ENCODE measurements at regions not wholly inside any gene's neighbourhood (a gene's known extent, or its start where the extent isn't known, plus 50 kb on each side); places are given as distances from the start of the nearest gene placed in this dataset.
"Not testable (repeated sequence)": the region's sequence is repeated elsewhere in the genome, so short reads cannot be mapped to it uniquely, and the experiment has no call there.

DNA sequence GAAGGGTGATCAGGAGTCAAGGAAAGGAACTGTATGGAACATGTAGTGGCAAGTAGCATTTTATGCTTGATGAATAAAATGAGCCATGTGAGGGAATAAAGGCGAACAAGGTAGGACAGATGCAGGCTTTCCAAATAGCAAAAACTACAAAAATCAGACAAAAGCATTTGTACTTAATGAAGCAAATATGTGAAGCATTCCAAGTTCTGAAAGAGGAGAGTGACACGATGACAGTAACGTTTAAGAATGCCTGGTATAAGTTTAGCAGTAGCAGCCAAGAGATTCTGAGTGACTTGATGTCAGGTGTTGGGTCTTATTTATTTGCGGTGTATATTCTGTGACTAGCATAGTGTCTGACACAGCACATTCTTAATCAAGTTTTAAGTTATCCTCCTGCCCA lies 408.2 kb upstream of the RASGRP1 start:
- no peak for DNase-seq
- H3K36me3 Mint-ChIP-seq (ENCODE audit: low read depth), result no peaks in the 10 kb centered on the region
- no peak overlapping the region for H3K27ac Mint-ChIP-seq
- H3K27me3 Mint-ChIP-seq, result peaks cover 3% of the 10 kb centered on the region
- H3K4me3 Mint-ChIP-seq, result no peak overlapping the region
- no peaks in the 10 kb centered on the region for H3K4me1 Mint-ChIP-seq (ENCODE audit: low read depth)
- H3K9me3 Mint-ChIP-seq, result peaks cover 6% of the 10 kb centered on the region

DNA sequence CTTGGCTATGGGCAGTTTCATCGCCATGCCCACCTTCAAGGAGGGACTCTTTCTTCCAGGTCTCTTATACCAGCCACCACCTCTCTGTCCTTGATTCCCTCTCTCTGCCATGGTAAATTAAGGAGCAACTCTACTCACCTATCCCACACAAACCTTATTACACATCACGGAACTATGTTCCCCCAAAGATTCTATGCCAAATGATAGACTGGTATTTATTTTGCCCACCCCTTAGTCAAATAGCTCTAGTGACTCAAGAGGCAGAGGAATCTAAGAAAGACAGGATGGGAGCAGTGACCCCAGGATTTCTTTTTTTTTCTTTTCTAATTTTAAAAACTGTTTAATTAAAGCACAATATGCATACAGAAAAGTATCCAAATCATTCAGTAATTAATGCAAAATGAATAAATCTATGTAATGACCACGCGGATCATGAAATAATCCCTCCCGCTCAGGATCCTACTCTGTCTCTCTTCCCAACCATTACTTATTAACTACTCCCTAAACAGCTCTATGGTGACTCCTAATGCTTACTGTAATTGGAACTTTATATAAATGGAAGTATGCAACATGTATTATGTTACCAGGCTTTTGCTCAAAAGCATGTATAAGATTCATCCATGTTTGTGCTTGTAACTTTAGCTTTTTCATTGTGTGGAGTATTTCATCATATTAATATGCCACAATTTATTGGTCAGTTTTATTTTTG lies 410.8 kb upstream of the RASGRP1 start:
- no peaks in the 10 kb centered on the region for H3K36me3 Mint-ChIP-seq (ENCODE audit: low read depth)
- H3K4me1 Mint-ChIP-seq (ENCODE audit: low read depth), result no peaks in the 10 kb centered on the region
- peaks cover 3% of the 10 kb centered on the region for H3K27me3 Mint-ChIP-seq
- H3K4me3 Mint-ChIP-seq, result no peak overlapping the region
- peaks cover 18% of the 10 kb centered on the region for H3K9me3 Mint-ChIP-seq
- DNase-seq, result no peak
- H3K27ac Mint-ChIP-seq, result no peak overlapping the region

- Mint-ChIP-seq H3K9me3 (no peaks in the 10 kb centered on the region), H3K4me1 (ENCODE audit: low read depth) (no peaks in the 10 kb centered on the region), H3K27ac (no peak overlapping the region), H3K4me3 (no peak overlapping the region), H3K36me3 (ENCODE audit: low read depth) (no peaks in the 10 kb centered on the region), H3K27me3 (peaks cover 4% of the 10 kb centered on the region)
- no peak for DNase-seq
Measured at GRCh38 chr15:38991126-38991525, 426.5 kb upstream of the RASGRP1 start.

GRCh38 chr15:38991701-38992100 lies 427.1 kb upstream of the RASGRP1 start:
- Mint-ChIP-seq H3K36me3 (ENCODE audit: low read depth) (no peaks in the 10 kb centered on the region), H3K9me3 (no peaks in the 10 kb centered on the region), H3K27me3 (peaks cover 4% of the 10 kb centered on the region), H3K27ac (no peak overlapping the region), H3K4me1 (ENCODE audit: low read depth) (no peaks in the 10 kb centered on the region), H3K4me3 (no peak overlapping the region)
- no peak for DNase-seq

DNA sequence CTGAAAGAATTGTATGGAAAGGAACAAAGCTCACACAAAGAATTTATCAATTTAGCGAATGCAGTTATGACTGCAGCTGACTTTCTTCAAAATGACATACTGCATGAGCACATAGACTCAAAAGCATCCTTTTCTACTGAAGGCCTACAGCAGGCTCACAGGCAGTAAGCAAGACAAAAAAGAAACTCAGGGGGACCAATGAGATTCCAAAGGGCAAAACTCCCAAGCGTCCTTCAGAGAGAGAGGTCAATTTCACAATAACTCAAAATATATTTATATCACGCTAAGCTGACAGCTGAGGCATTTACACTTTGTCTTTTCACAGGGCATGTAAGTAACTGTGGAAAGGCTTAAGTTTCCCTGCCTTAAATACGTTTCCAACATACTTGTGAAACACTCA lies 427.9 kb upstream of the RASGRP1 start:
- Mint-ChIP-seq H3K27me3 (peaks cover 2% of the 10 kb centered on the region), H3K9me3 (no peaks in the 10 kb centered on the region), H3K4me1 (ENCODE audit: low read depth) (no peaks in the 10 kb centered on the region), H3K4me3 (no peak overlapping the region), H3K36me3 (ENCODE audit: low read depth) (no peaks in the 10 kb centered on the region), H3K27ac (no peak overlapping the region)
- DNase-seq, result no peak

DNA sequence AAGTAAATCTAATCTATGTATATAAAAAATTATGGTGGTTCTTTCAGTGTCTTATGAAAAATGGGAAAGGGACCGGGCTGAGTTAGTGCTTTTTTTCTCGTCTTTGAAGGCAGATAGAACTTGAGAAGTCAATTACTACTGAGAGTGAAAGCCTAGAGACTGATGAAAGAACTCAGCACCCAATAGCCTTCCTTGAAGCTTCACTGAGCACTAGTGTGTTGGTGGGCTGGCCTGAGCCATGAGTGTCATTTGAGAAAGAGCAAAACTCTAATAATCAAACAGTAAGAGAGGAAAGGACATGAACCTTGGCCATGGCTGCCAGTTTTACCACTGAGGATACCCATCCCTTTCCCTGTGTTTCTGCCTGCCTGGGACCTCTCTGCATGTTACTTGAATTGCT lies 428.3 kb upstream of the RASGRP1 start:
- Mint-ChIP-seq H3K27ac (no peak overlapping the region), H3K4me1 (ENCODE audit: low read depth) (no peaks in the 10 kb centered on the region), H3K9me3 (no peaks in the 10 kb centered on the region), H3K4me3 (no peak overlapping the region), H3K36me3 (ENCODE audit: low read depth) (no peaks in the 10 kb centered on the region), H3K27me3 (peaks cover 2% of the 10 kb centered on the region)
- DNase-seq, result no peak

DNA sequence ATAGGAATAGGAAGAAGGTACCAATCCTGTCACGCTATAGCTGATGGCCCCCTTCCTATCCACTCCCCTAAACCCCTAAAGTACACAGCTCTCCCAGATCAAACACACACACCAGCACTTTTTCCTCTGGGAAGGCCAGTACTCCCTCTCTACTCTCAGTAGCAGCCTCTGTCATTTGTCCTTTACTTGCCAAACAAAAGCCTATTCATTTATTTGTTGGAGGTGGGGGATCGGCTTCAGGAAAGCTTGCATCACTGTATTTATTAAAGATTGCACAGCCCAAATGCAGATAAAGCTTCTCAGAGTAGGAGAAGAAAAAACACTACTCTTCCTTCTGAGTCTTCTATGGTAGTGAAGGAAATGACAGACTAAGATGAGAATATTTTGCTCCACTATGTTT lies 429.7 kb upstream of the RASGRP1 start:
- H3K9me3 Mint-ChIP-seq, result no peaks in the 10 kb centered on the region
- H3K4me3 Mint-ChIP-seq, result no peak overlapping the region
- no peaks in the 10 kb centered on the region for H3K36me3 Mint-ChIP-seq (ENCODE audit: low read depth)
- H3K27me3 Mint-ChIP-seq, result peaks cover 4% of the 10 kb centered on the region
- H3K4me1 Mint-ChIP-seq (ENCODE audit: low read depth), result no peaks in the 10 kb centered on the region
- H3K27ac Mint-ChIP-seq, result no peak overlapping the region
- DNase-seq, result no peak

GRCh38 chr15:38996111-38996631 lies 431.6 kb upstream of the RASGRP1 start:
- Mint-ChIP-seq H3K9me3 (no peaks in the 10 kb centered on the region), H3K4me3 (no peak overlapping the region), H3K27ac (no peak overlapping the region), H3K27me3 (peaks cover 13% of the 10 kb centered on the region), H3K36me3 (ENCODE audit: low read depth) (no peaks in the 10 kb centered on the region), H3K4me1 (ENCODE audit: low read depth) (peaks cover 4% of the 10 kb centered on the region)
- DNase-seq, result no peak

DNA sequence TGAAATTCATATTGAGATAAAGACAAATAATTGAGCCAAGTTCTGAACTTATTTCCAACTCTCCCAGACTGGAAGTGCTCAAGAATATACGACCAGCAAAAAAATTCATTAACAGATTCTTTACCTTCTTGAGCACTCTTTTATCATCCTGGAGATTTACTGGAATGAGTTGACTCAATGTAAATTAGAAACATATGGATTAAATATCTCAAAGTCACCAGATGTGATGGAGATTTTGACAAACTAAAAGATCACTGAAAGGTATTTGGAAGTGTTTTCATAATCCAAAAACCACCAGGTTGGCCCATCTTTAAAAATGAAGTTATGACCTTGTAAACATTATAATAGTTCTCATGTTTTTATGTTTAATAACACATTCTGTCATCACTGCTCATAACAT lies 433.2 kb upstream of the RASGRP1 start:
- Mint-ChIP-seq H3K27me3 (peaks cover 19% of the 10 kb centered on the region), H3K4me3 (no peak overlapping the region), H3K9me3 (no peaks in the 10 kb centered on the region), H3K4me1 (ENCODE audit: low read depth) (peaks cover 4% of the 10 kb centered on the region), H3K27ac (no peak overlapping the region), H3K36me3 (ENCODE audit: low read depth) (no peaks in the 10 kb centered on the region)
- no peak for DNase-seq

GRCh38 chr15:39000008-39000734 lies 435.6 kb upstream of the RASGRP1 start:
- H3K36me3 Mint-ChIP-seq (ENCODE audit: low read depth), result no peaks in the 10 kb centered on the region
- DNase-seq, result no peak
- H3K27ac Mint-ChIP-seq, result no peak overlapping the region
- peaks cover 3% of the 10 kb centered on the region for H3K9me3 Mint-ChIP-seq
- no peak overlapping the region for H3K4me3 Mint-ChIP-seq
- peaks cover 4% of the 10 kb centered on the region for H3K4me1 Mint-ChIP-seq (ENCODE audit: low read depth)
- H3K27me3 Mint-ChIP-seq, result peaks cover 21% of the 10 kb centered on the region

DNA sequence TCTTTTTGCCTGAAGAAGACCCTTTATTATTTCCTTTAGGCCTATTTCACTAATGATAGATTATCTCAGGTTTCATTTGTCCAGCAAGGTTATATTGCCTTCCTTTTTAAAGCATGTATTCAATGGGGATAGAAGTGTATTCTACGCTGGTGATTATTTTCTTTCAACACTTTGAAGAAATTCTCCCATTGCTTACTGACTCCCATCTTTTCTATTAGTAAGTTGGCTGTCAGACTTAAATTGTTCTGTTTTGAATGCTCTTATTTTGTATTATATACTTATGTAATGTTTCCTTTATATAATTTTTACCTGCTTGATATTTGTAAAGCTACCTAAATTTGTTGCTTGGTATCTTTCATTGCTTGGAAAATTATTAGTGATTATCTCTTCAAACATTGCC lies 445.1 kb upstream of the RASGRP1 start:
- H3K36me3 Mint-ChIP-seq (ENCODE audit: low read depth), result no peaks in the 10 kb centered on the region
- peaks cover 5% of the 10 kb centered on the region for H3K27me3 Mint-ChIP-seq

GRCh38 chr15:39011066-39011465 lies 446.5 kb upstream of the RASGRP1 start:
- not testable (repeated sequence) for H3K27ac Mint-ChIP-seq; H3K4me3 Mint-ChIP-seq; H3K4me1 Mint-ChIP-seq (ENCODE audit: low read depth); DNase-seq; H3K36me3 Mint-ChIP-seq (ENCODE audit: low read depth); H3K27me3 Mint-ChIP-seq
- peaks cover 31% of the 10 kb centered on the region for H3K9me3 Mint-ChIP-seq

More for the DNA sequence above, 445.1 kb upstream of the RASGRP1 start:
- DNase-seq, result no peak
- H3K4me1 Mint-ChIP-seq (ENCODE audit: low read depth), result no peaks in the 10 kb centered on the region
- peaks cover 37% of the 10 kb centered on the region for H3K9me3 Mint-ChIP-seq
- H3K27ac Mint-ChIP-seq, result no peak overlapping the region
- H3K4me3 Mint-ChIP-seq, result no peak overlapping the region

GRCh38 chr15:39013262-39013661 lies 448.6 kb upstream of the RASGRP1 start:
- H3K4me3 Mint-ChIP-seq, result no peak overlapping the region
- H3K27me3 Mint-ChIP-seq, result peaks cover 2% of the 10 kb centered on the region
- no peak overlapping the region for H3K27ac Mint-ChIP-seq
- H3K9me3 Mint-ChIP-seq, result peaks cover 24% of the 10 kb centered on the region
- no peaks in the 10 kb centered on the region for H3K4me1 Mint-ChIP-seq (ENCODE audit: low read depth)
- no peaks in the 10 kb centered on the region for H3K36me3 Mint-ChIP-seq (ENCODE audit: low read depth)
- no peak for DNase-seq

DNA sequence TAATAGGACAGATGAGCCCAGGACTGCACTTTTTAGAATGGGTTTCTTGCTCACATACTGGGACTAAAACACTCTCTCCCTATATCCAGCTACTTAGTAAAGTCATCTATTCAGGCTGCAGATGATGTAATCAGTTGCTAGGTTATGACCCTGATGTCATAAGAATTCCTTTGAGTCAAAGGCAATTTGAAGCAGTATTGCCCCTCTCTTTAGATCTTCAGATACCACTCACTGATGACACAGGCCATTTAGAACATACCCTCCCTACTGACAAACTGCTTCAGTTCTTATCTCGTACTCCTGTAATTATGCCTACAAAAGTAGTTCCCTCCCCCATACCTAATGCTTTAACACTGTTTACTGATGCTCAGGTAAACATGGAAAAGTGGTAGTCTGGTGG lies 450.1 kb upstream of the RASGRP1 start:
- peaks cover 17% of the 10 kb centered on the region for H3K9me3 Mint-ChIP-seq
- no peak overlapping the region for H3K4me3 Mint-ChIP-seq
- no peaks in the 10 kb centered on the region for H3K4me1 Mint-ChIP-seq (ENCODE audit: low read depth)
- H3K27ac Mint-ChIP-seq, result no peak overlapping the region
- peaks cover 2% of the 10 kb centered on the region for H3K27me3 Mint-ChIP-seq
- H3K36me3 Mint-ChIP-seq (ENCODE audit: low read depth), result no peaks in the 10 kb centered on the region
- DNase-seq, result no peak

GRCh38 chr15:39016706-39017105 lies 452.1 kb upstream of the RASGRP1 start:
- DNase-seq, result no peak
- peaks cover 14% of the 10 kb centered on the region for H3K27me3 Mint-ChIP-seq
- H3K4me1 Mint-ChIP-seq (ENCODE audit: low read depth), result no peaks in the 10 kb centered on the region
- H3K36me3 Mint-ChIP-seq (ENCODE audit: low read depth), result no peaks in the 10 kb centered on the region
- H3K27ac Mint-ChIP-seq, result no peak overlapping the region
- H3K4me3 Mint-ChIP-seq, result no peak overlapping the region
- H3K9me3 Mint-ChIP-seq, result peaks cover 4% of the 10 kb centered on the region
